Fibroblast of skin of abdomen (primary cell): ENCODE measurements at regions not wholly inside any gene's neighbourhood (a gene's known extent, or its start where the extent isn't known, plus 50 kb on each side); places are given as distances from the start of the nearest gene placed in this dataset.

ENCODE experiments used
- DNase-seq: peaks from one replicate; pipeline ENCODE4 v3.0.0-alpha.2; 2013

DNA sequence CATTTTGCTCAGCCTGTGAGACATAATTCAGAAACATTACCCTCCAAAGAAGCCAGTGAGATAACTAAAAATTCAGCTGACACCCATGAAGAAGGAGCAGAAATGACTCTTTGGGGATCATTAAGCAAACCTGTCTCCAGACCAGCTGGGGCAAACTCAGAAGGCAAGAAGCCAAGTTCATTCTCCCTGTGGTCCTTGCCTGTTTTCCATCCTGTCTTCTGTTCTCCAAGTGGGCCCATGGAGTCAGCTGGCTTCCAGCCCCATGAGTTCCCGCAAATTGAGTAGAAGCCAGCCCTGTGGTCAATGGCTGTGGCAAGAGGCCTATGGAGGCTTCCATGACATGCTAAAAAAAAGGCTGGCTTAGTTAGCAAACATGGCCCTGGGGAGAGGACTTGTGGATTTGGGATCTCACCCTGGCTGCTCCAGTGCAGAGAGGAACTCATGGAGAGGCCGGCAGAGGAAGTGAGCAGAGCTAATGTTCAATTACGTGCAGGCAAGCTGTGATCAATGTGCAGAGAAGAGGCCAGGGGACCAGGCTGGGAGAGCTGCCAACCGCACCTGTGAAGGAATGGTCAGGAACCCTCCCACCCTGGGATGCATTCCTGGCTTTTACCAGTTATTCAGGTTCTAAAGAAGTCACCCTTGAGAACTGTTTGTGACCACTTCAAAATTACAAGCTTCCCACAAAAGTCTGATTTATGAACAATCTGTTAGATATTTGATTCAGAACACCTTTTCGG is 229.1 kb downstream of the TSHZ3 start:
- peak; percentile 45 for DNase-seq

DNA sequence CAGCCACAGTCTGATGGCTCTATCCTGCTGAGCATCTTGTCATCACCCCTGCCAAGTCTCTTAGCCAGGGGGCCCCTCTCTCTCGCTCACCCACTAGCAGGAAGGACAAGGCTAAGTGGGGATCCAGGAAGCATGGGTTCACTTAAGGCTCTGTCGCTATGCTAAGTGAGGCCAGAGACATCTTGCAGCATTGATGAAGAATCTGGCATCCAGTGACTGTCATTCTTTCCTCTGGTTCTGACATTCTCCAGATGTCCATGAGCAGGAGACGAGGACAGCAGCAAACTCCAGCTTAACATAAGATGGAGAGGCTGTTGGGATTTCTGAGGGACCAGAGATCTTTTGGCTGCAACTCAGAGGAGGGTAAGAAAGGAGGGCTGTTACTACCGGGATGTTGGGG is 230.2 kb downstream of the TSHZ3 start:
- no peak for DNase-seq

DNA sequence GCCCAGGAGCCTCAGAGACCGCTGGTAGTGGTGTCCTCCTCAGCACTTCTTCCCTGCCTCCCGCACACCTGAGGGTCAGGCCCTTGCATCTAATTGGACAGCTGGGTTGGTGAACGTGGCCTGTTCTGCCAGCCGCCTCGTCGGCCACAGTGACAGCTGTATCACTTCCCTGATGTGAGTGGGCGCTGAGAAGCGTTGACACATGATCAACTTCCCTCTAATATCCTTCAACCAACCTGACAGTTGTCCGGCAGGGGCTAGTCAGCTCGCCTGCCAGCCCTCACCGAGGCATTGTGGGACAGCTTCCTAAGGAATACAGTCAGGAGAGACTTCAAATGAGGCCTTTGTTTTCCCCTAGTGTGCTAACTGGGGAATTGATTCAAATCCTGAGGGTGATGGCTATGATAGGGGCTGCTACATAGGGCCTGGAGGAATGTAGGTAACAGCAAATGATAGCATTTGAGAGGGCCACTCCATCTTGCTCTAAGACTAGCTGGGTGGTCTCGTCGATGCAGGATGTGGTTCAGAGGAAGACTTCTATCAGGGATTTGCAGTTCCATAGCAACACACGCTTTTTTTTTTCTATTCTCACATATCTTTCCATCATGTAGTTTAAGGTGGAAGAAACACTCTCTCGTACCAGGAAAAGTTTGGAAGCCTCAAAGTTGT is 230.8 kb downstream of the TSHZ3 start:
- DNase-seq: peak; percentile 50

- DNase-seq: no peak
Observed at GRCh38 chr19:31114585-31114984, 234.7 kb downstream of the TSHZ3 start.

- DNase-seq: peak; percentile 58
Observed at GRCh38 chr19:31113293-31113692, 235.9 kb downstream of the TSHZ3 start.

- no peak for DNase-seq
Observed at GRCh38 chr19:31112158-31112557, 237.1 kb downstream of the TSHZ3 start.

GRCh38 chr19:31111741-31112140 is 237.5 kb downstream of the TSHZ3 start:
- DNase-seq: no peak

DNA sequence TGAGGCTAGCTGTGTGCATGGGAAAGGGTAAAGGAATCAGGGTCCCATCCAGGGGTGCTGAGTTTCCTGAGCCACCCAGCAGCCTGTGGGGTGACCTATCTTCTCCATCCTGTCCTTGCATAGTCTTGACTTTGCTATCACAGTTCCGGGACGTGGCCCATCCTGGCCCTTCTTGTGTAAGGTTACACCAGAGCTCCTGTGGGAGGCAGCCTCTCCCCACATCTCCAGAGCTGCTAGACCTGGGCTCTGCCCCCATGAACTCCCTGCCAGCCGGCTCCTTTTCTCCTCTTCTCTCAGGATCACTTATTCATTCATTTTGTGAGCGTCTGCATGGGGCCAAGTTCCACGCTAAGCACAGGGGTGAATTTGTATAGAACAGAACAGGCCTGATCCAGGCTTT is 238.9 kb downstream of the TSHZ3 start:
- DNase-seq: peak; percentile 39

- no peak for DNase-seq
Observed at GRCh38 chr19:31109636-31110035, 239.6 kb downstream of the TSHZ3 start.

DNA sequence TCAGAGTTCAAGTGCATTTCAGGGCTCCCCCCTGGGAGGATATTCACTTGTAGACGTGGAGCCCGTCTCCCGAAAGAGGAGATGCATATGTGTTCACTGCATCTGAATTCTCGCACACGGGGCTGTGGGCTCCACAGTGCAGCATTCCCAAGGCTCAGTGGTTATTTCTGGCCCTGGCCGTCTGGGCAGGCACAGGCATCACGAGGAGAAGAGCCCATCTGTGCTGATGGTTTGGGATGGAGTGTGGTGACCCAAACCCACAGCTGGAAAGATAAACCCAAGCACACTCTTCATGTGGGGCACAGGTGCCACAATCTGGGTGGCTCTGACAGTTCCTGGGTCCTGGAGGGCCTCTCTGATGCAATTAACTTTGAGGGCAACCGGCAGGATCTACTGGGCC is 242.1 kb downstream of the TSHZ3 start:
- no peak for DNase-seq

GRCh38 chr19:31105761-31106160 is 243.5 kb downstream of the TSHZ3 start:
- DNase-seq: no peak

- DNase-seq: no peak
Observed at GRCh38 chr19:31104451-31104850, 244.8 kb downstream of the TSHZ3 start.

GRCh38 chr19:31103228-31103627 is 246.0 kb downstream of the TSHZ3 start:
- no peak for DNase-seq

DNA sequence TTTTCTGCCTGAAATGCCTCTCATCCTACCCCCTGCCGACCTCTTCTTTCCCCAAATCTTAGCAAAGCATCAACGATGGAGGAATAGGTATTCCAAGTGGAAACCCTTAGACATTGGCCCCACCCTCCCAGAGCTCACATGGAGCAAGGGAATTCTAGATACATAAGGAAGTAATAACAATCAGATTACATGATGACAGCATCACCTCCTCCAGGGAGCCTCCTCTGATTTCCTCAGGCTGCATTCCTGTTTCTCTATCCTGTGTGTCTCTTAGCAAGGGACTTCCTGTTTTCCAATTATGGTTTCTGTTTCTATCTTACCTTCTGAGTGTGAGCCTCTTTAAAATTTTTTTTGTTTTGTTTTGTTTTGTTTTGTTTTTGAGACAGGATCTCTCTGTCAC is 246.6 kb downstream of the TSHZ3 start:
- DNase-seq: no peak

DNA sequence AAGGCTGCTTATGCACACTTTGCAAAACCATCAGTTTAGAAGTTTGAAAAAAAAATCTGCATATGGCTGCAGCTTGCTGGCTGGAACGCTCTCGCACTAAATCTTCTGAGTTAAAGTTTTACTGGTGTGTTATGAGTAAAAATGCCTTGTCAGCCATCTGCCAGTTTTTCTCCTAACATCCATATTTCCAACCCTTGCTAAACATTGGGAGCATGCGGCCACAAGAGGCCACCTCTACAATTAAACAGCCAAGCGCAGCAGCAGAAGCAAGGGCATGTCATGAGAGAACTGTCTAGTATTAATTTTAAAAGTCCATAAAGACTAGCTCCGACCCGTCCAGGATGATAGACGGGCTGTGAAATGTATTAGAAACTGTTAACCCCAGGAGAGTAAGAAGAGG is 248.3 kb downstream of the TSHZ3 start:
- peak; percentile 40 for DNase-seq

DNA sequence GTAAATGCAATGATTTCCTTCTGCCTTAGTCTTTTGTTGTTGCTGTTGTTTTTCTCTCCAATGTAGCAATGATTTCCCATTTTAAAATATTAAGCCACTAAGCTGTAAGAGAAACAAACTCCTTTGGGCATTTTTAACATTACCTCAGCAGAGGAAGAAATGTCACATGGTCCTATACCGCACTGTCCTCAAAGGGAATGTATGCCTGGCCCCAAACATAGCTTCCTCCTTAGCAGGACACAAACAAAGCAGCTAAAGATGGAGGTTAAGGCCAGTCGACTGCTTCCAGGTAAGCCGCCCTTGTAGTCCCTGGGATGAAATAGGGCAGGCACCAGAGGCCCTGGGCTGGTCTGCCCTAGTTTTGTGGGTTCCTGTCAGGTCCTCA is 249.0 kb downstream of the TSHZ3 start:
- no peak for DNase-seq

DNA sequence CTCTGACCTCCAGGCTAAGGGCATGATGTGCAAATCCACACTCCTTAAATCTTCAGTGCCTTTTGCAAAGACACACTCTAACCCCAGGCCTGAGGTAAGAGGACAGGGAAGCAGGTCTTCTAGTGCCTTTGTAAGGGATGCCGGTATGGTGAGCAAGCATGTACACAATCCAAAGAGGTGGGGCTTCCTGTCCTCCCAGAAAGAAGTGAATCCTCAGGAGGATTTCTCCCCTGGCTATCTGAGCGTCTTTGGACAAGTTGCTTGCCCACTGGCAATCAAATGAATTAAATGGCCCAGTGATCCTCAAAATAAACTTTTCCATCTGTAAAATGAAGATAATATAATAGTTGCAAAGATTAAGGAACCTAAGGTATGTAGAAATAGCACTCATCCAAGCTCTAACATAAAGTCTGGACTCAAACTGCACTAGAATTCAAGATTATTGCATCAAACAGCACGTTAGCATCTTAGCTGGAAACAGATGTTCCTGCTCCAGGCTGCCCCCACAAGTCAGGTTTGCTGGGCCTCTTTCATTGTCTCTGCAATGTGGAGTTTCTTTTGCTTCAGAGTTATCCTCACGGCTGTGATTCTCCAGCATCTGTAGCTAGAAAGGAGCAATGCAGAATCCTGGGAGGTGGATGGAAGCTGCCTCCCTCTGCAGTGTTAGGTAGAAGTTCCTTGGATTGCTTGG is 249.6 kb downstream of the TSHZ3 start:
- DNase-seq: peak; percentile 67

GRCh38 chr19:31098836-31099235 is 250.4 kb downstream of the TSHZ3 start:
- no peak for DNase-seq

GRCh38 chr19:31096935-31097545 is 252.2 kb downstream of the TSHZ3 start:
- DNase-seq: no peak

- no peak for DNase-seq
Observed at GRCh38 chr19:31096062-31096830, 253.0 kb downstream of the TSHZ3 start.

GRCh38 chr19:31095100-31095804 is 254.0 kb downstream of the TSHZ3 start:
- no peak for DNase-seq

DNA sequence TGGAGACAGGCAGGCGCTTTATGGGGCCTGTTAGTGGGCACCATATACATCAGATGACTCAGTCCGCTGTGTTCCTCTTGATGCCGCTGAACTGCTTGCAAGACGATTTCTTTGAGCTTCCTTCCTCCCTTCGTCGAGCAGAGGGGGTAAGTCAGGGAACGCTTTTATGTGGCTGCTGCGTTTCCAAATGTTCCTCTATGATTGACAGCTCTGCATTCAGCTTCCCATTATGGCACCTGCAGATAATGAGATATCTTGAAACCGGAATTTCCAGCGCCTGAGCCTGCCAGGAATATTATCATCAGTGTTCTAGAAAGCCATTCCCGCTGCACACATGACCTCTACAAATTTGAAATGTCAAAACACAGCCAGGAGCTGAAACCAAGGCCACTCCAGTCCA is 257.0 kb downstream of the TSHZ3 start:
- DNase-seq: no peak
